GM21423 (cell line): ENCODE measurements at regions not wholly inside any gene's neighbourhood (a gene's known extent, or its start where the extent isn't known, plus 50 kb on each side); places are given as distances from the start of the nearest gene placed in this dataset.
"Not testable (repeated sequence)": the region's sequence is repeated elsewhere in the genome, so short reads cannot be mapped to it uniquely, and the experiment has no call there.

Experiments used
- ATAC-seq: cut with Tn5 transposase; IDR thresholded peaks from one replicate; pipeline ENCODE4 v1.9.1; 2021; ENCODE audit warnings: mild to moderate bottlenecking, moderate library complexity; ENCODE audit not compliant: unreplicated experiment

- no peak for ATAC-seq
These were observed 263.2 kb downstream of the KCNJ3 start for GRCh38 chr2:154961676-154962075.

DNA sequence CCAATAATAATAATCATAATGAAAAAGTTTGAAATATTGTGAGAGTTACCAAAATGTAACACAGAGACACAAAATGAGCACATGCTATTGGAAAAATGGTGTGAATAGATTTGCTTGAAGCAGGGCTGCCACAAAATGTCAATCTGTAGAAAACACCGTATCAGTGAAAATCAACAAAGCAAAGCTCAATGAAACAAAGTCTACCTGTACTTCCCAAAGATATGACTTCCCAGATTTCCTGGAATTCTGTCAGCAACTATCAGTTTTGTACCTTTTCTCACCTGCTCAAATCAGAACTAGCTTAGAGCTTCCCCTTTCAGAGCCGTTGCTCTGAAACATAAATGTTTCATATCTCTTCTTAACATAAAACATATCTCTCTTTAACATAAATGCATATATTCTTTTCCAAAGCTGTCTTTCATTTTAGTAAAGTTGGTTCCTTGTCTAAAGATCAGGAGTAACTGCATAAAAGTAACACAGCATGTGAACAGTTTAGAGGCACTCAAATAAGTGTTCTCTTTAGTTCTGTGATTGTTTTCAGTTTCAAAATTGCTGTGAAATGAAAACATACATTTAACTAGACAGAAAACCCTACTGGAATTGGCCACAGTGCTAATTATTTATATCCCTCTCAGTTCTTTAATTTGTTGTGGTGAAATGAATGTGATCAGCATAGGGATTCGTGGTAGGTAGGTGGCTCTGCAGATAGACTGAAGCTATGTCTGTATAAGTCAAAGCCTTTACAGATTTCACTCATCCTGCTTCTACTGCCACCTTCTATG, 262.5 kb downstream of the KCNJ3 start:
- no peak for ATAC-seq

GRCh38 chr2:154952346-154952980, 254.0 kb downstream of the KCNJ3 start:
- ATAC-seq, result no peak

DNA sequence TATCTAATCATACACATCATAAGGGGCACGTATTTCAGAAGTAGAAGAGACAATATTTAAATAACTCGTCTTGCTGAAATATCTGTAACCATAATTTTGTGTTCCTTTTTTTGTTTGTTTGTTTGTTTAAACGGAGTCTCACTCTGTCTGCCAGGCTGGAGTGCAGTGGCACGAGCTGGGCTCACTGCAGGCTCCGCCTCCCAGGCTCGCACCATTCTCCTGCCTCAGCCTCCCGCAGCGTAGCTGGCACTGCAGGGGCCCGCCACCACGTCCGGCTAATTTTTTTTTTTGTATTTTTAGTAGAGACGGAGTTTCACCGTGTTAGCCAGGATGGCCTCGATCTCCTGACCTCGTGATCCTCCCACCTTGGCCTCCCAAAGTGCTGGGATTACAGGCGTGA, 248.9 kb downstream of the KCNJ3 start:
- ATAC-seq, result not testable (repeated sequence)

DNA sequence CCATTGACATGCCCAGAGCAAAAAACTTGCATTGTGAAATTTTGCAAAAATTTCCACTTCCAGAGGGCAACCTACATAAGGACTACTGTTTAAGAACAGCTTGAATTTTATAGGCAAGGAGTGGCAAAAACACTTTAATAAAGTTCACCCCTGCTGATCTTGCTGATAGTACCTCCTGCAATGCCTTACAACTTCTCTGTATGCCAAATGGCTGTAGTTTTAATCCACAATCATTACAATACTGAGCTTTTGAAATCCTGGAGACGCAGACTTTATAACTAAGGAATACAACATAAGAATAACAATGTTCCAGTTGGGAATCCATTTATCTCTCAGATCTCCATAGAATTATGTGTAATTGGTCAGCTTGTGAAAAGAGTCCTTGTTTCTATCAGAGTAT, 247.5 kb downstream of the KCNJ3 start:
- no peak for ATAC-seq

DNA sequence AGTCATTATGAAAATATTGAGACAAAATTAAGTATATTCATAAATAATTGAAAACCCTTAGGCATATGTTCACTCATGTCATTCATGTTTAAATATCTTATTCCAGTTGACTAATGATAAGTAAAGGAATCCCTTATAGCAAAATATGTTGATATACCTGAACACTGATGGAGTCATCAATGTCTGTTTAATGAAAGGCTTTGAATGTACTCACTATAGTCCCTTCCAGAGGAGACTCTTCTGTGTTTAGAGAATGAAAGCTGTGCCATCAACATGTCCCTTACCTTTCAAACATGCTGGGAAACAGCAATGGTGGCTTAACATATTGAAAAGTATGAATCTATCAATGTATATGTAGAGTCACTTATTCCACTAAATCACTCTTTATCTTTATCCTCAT, 242.9 kb downstream of the KCNJ3 start:
- ATAC-seq, result no peak

DNA sequence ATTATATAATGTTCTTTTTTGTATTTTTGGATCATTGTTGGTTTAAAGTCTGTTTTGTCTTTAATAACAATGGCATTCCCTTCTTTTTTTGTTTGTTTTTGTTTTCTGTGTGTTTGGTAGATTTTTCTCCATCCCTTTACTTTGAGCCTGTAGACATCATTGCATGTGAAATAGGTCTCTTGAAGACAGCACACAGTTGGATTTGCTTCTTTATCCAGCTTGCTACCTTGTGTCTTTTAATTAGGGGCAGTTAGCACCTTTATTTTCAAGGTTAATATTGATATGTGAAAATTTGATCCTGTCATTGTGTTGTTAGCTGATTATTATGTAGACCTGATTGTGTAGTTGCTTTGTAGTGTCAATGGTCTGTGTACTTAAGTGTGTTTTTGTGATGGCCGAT, 235.7 kb downstream of the KCNJ3 start:
- no peak for ATAC-seq

DNA sequence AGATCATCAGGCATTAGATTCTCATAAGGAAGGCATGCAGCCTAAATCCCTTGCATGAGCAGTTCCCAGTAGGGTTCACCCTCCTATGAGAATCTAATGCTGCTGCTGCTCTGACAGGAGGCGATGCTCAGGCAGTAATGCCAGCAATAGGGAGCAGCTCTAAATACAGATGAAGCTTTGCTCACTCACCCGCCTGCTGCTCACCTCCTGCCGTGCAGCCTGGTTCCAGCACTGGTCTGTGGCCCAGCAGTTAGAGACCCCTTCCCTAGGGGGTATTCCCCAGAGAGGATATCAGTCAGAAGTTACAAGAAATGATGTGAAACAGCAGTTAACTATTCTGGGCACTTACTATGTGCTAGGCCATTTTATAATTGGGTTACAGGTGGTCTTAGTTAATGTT, 226.0 kb downstream of the KCNJ3 start:
- no peak for ATAC-seq

DNA sequence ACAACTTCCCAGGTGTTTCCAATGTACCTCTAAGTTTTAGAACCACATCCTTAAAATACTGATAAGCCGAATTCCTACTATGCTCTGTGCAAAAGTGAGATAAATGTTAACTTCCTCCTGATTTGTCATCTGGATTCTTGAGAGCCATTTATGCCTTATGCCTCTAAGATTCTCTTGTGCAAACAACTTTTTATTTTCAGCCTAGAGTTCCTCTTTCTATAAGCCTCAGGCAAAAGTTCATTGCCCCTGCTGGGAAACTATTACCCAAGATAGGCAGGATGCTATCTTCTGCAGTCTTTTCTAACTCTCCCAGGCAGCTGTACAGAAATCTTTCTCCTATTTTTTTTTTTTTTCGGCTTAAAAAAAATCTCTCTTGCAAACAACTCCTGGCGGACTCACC, 216.1 kb downstream of the KCNJ3 start:
- no peak for ATAC-seq

DNA sequence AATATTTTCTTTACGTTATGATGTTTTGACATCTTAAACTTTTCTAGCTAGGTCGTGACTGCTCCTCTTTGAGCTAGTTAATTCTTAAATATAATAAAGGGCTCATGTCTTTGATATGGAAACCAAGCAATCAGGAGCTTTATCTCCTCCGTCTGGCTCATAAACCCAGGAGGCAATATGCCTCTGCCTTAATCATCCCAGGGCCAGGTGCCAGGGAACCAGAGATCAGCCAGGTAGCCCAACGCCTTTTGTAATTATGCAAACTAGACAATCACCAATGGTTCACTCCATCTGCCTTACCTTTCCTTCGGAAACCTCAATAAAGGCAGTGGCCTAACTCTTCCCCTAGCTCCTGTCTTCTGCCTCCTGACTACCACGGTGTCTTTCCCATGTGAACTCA, 213.7 kb downstream of the KCNJ3 start:
- ATAC-seq, result no peak

GRCh38 chr2:154911729-154912128, 213.2 kb downstream of the KCNJ3 start:
- ATAC-seq, result no peak

DNA sequence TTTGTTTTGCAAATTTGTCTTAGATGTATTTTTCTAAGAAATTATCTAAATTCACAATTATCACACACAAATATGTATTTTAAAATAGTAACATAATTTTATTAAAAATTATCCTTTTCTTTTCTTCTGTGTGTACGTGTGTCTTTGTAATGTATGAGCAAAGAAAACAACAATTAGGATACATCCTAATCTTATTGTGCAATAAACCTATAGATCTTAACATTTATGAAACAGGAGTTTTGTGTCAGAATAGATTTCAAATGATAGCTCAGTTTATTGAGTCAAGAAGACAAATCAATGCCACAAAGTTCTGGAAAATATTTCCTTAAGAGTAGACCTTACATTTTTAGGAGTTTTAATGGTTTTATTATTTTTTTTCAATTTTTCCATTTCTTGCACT, 212.2 kb downstream of the KCNJ3 start:
- no peak for ATAC-seq

DNA sequence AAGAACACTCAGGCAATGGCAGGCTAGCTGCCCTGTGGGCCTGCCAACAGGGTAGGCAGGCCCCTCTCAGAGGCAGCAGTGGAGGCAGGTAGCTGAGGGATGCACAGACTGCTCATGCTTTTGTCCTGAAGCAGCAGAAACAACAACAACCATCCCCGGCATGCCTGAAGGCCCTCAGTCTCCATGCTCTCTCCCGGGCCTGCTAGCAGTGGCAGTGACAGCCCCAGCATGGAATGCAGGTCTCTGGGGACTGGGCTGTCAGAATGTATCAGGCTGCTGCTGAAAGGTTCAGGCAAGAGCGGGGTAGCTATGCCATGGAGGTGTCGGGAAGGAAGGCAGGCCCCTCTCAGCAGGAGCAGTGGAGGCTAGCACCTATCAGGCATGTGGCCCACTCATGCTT, 209.8 kb downstream of the KCNJ3 start:
- no peak for ATAC-seq
